ENCODE measurements at regions not wholly inside any gene's neighbourhood (a gene's known extent, or its start where the extent isn't known, plus 50 kb on each side); places are given as distances from the start of the nearest gene placed in this dataset.

- no peak for DNase-seq (ENCODE audit: low read depth)
Observed at GRCh38 chr4:19317377-19317776, 934.3 kb upstream of the SLIT2 start.

- DNase-seq (ENCODE audit: low read depth): no peak
Observed at GRCh38 chr4:19314116-19314515, 937.6 kb upstream of the SLIT2 start.

- DNase-seq (ENCODE audit: low read depth): no peak
Observed at GRCh38 chr4:19309378-19309777, 942.3 kb upstream of the SLIT2 start.

- no peak for DNase-seq (ENCODE audit: low read depth)
Observed at GRCh38 chr4:19304028-19304427, 947.7 kb upstream of the SLIT2 start.

GRCh38 chr4:19301527-19301926 lies 950.2 kb upstream of the SLIT2 start:
- DNase-seq (ENCODE audit: low read depth): no peak

- DNase-seq (ENCODE audit: low read depth): no peak
Observed at GRCh38 chr4:19300213-19300612, 951.5 kb upstream of the SLIT2 start.

- DNase-seq (ENCODE audit: low read depth): no peak
Observed at GRCh38 chr4:19298998-19299397, 952.7 kb upstream of the SLIT2 start.

- no peak for DNase-seq (ENCODE audit: low read depth)
Observed at GRCh38 chr4:19293781-19294180, 957.9 kb upstream of the SLIT2 start.

GRCh38 chr4:19293080-19293479 lies 958.6 kb upstream of the SLIT2 start:
- no peak for DNase-seq (ENCODE audit: low read depth)

GRCh38 chr4:19286924-19287323 lies 964.8 kb upstream of the SLIT2 start:
- DNase-seq (ENCODE audit: low read depth): no peak

GRCh38 chr4:19285146-19285545 lies 966.6 kb upstream of the SLIT2 start:
- DNase-seq (ENCODE audit: low read depth): no peak

- DNase-seq (ENCODE audit: low read depth): no peak
Observed at GRCh38 chr4:19278665-19279064, 973.0 kb upstream of the SLIT2 start.

- DNase-seq (ENCODE audit: low read depth): no peak
Observed at GRCh38 chr4:19266566-19266965, 985.1 kb upstream of the SLIT2 start.

GRCh38 chr4:19262467-19262866 lies 989.2 kb upstream of the SLIT2 start:
- no peak for DNase-seq (ENCODE audit: low read depth)

- no peak for DNase-seq (ENCODE audit: low read depth)
Observed at GRCh38 chr4:19260346-19260745, 991.4 kb upstream of the SLIT2 start.

GRCh38 chr4:19259920-19260319 lies 991.8 kb upstream of the SLIT2 start:
- DNase-seq (ENCODE audit: low read depth): no peak

- no peak for DNase-seq (ENCODE audit: low read depth)
Observed at GRCh38 chr4:19256823-19257222, 994.9 kb upstream of the SLIT2 start.

- DNase-seq (ENCODE audit: low read depth): no peak
Observed at GRCh38 chr4:19254486-19254885, 997.2 kb upstream of the SLIT2 start.

GRCh38 chr4:19248023-19248422 lies 1003.7 kb upstream of the SLIT2 start:
- no peak for DNase-seq (ENCODE audit: low read depth)

GRCh38 chr4:19241895-19242294 lies 1009.8 kb upstream of the SLIT2 start:
- DNase-seq (ENCODE audit: low read depth): no peak

- DNase-seq (ENCODE audit: low read depth): no peak
Observed at GRCh38 chr4:19239565-19239964, 1012.1 kb upstream of the SLIT2 start.

- DNase-seq (ENCODE audit: low read depth): no peak
Observed at GRCh38 chr4:19236473-19236872, 1015.2 kb upstream of the SLIT2 start.

GRCh38 chr4:19230906-19231545 lies 1020.7 kb upstream of the SLIT2 start:
- DNase-seq (ENCODE audit: low read depth): no peak

GRCh38 chr4:19227701-19228100 lies 1024.0 kb upstream of the SLIT2 start:
- no peak for DNase-seq (ENCODE audit: low read depth)

- no peak for DNase-seq (ENCODE audit: low read depth)
Observed at GRCh38 chr4:19224820-19225219, 1026.9 kb upstream of the SLIT2 start.
